Body of pancreas (tissue), 4 donors: ENCODE measurements at regions not wholly inside any gene's neighbourhood (a gene's known extent, or its start where the extent isn't known, plus 50 kb on each side); places are given as distances from the start of the nearest gene placed in this dataset.

Experiments
- POLR2A ChIP-seq, 3 donors: fragments of 450-650 bp; IDR thresholded peaks; one replicate each; pipeline ENCODE4 v1.6.1; 2016; ENCODE audit warnings: antibody characterized with exemption in 3 of 3, mild to moderate bottlenecking in 2 of 3
- TF ChIP-seq, protein P1 (sequence below), 7 experiments: fragments of 450-650 bp in 4 of 7; fragments of 200-600 bp in 3 of 7; sonication (generic) in 3 of 7; IDR thresholded peaks; one replicate each; pipeline ENCODE4 v1.5.1; 2016 to 2019; ENCODE audit warnings: antibody characterized with exemption in 7 of 7

DNA sequence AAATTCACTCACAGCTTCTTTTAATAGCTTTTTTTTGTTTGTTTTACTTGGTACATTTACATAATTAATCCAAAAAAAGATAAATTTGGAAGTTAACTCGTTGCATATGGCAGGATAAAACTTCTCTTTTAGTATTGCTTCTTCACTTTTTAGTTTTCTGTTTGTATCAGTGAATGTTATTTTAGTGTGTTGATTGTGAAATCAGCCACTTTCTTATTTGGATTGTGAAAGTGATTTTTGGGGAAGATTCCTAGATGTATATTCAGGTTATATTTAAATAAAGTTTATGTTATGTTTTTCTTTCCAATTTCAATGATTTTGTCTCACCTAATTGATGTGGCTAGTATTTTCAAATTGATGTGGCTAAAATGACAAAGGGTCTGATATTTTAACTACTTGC lies 693.9 kb upstream of the MGAT4C start:
- TF ChIP-seq, protein P1, sequence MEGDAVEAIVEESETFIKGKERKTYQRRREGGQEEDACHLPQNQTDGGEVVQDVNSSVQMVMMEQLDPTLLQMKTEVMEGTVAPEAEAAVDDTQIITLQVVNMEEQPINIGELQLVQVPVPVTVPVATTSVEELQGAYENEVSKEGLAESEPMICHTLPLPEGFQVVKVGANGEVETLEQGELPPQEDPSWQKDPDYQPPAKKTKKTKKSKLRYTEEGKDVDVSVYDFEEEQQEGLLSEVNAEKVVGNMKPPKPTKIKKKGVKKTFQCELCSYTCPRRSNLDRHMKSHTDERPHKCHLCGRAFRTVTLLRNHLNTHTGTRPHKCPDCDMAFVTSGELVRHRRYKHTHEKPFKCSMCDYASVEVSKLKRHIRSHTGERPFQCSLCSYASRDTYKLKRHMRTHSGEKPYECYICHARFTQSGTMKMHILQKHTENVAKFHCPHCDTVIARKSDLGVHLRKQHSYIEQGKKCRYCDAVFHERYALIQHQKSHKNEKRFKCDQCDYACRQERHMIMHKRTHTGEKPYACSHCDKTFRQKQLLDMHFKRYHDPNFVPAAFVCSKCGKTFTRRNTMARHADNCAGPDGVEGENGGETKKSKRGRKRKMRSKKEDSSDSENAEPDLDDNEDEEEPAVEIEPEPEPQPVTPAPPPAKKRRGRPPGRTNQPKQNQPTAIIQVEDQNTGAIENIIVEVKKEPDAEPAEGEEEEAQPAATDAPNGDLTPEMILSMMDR (IDR thresholded peaks at IDR 0.05): no peak
- no peak for TF ChIP-seq POLR2A (IDR thresholded peaks at IDR 0.05)
